T-helper 17 cell (primary cell): ENCODE measurements at regions not wholly inside any gene's neighbourhood (a gene's known extent, or its start where the extent isn't known, plus 50 kb on each side); places are given as distances from the start of the nearest gene placed in this dataset.
"Not testable (repeated sequence)": the region's sequence is repeated elsewhere in the genome, so short reads cannot be mapped to it uniquely, and the experiment has no call there.

Experiments used
- ATAC-seq: fragments of 150-1000 bp; cut with Tn5 transposase; 2 replicates; pipeline ENCODE4 v1.10.0; 2021; ENCODE audit warnings: mild to moderate bottlenecking, moderate library complexity
- DNase-seq, 3 donors: peaks; one replicate each; pipeline versions ENCODE4 v3.0.0 to v3.0.0-alpha.2; 2020 to 2021
- H3K9me3 ChIP-seq: one replicate; pipeline ENCODE4 v1.7.0; 2013; ENCODE audit warnings: low read length, mild to moderate bottlenecking; ENCODE audit not compliant: control insufficient read depth, poor library complexity, severe bottlenecking
- H3K27ac Mint-ChIP-seq: one replicate; pipeline ENCODE4 v1.8.0; 2022; ENCODE audit warnings: mild to moderate bottlenecking, moderate library complexity, mixed read lengths
- H3K27me3 Mint-ChIP-seq: one replicate; pipeline ENCODE4 v1.8.0; 2022; ENCODE audit warnings: mixed read lengths
- H3K36me3 Mint-ChIP-seq: one replicate; pipeline ENCODE4 v1.8.0; 2022; ENCODE audit warnings: low read depth, mixed read lengths
- H3K4me1 Mint-ChIP-seq: one replicate; pipeline ENCODE4 v1.8.0; 2022; ENCODE audit warnings: mild to moderate bottlenecking, mixed read lengths
- H3K4me3 Mint-ChIP-seq: one replicate; pipeline ENCODE4 v1.8.0; 2022; ENCODE audit warnings: mild to moderate bottlenecking, moderate library complexity, mixed read lengths

GRCh38 chr2:130263606-130264005, 65.4 kb upstream of the TUBA3E start:
- Mint-ChIP-seq H3K4me1 (no peaks in the 10 kb centered on the region), H3K36me3 (peaks cover 3% of the 10 kb centered on the region), H3K27ac (no peak overlapping the region), H3K27me3 (peaks cover 53% of the 10 kb centered on the region), H3K4me3 (no peak overlapping the region)
- DNase-seq (no peak), ATAC-seq (no peak)
- no peaks in the 10 kb centered on the region for H3K9me3 ChIP-seq

- Mint-ChIP-seq H3K27me3 (peaks cover 52% of the 10 kb centered on the region), H3K4me3 (no peak overlapping the region), H3K27ac (no peak overlapping the region), H3K4me1 (no peaks in the 10 kb centered on the region), H3K36me3 (peaks cover 3% of the 10 kb centered on the region)
- no peak for DNase-seq
- no peaks in the 10 kb centered on the region for H3K9me3 ChIP-seq
- ATAC-seq: no peak
These were observed 63.9 kb upstream of the TUBA3E start for GRCh38 chr2:130261970-130262760.

- ATAC-seq (no peak), DNase-seq (no peak)
- H3K36me3 Mint-ChIP-seq: peaks cover 3% of the 10 kb centered on the region
- H3K4me3 Mint-ChIP-seq: no peak overlapping the region
- peaks cover 49% of the 10 kb centered on the region for H3K27me3 Mint-ChIP-seq
- no peak overlapping the region for H3K27ac Mint-ChIP-seq
- no peaks in the 10 kb centered on the region for H3K9me3 ChIP-seq
- H3K4me1 Mint-ChIP-seq: no peaks in the 10 kb centered on the region
These were observed 62.9 kb upstream of the TUBA3E start for GRCh38 chr2:130261099-130261498.

GRCh38 chr2:130259594-130259993, 61.4 kb upstream of the TUBA3E start:
- no peak overlapping the region for H3K27ac Mint-ChIP-seq
- DNase-seq (no peak), ATAC-seq (no peak)
- no peaks in the 10 kb centered on the region for H3K4me1 Mint-ChIP-seq
- H3K36me3 Mint-ChIP-seq: peaks cover 5% of the 10 kb centered on the region
- peaks cover 57% of the 10 kb centered on the region for H3K27me3 Mint-ChIP-seq
- no peaks in the 10 kb centered on the region for H3K9me3 ChIP-seq
- H3K4me3 Mint-ChIP-seq: no peak overlapping the region

- ATAC-seq (no peak), DNase-seq (no peak)
- no peak overlapping the region for H3K4me3 Mint-ChIP-seq
- H3K4me1 Mint-ChIP-seq: no peaks in the 10 kb centered on the region
- no peak overlapping the region for H3K27ac Mint-ChIP-seq
- peaks cover 61% of the 10 kb centered on the region for H3K27me3 Mint-ChIP-seq
- H3K36me3 Mint-ChIP-seq: peaks cover 5% of the 10 kb centered on the region
- H3K9me3 ChIP-seq: no peaks in the 10 kb centered on the region
These were observed 60.1 kb upstream of the TUBA3E start for GRCh38 chr2:130258356-130258755.

- Mint-ChIP-seq H3K36me3 (peaks cover 2% of the 10 kb centered on the region), H3K27ac (no peak overlapping the region), H3K27me3 (peaks cover 65% of the 10 kb centered on the region), H3K4me3 (no peak overlapping the region), H3K4me1 (no peaks in the 10 kb centered on the region)
- ATAC-seq (no peak), DNase-seq (no peak)
- H3K9me3 ChIP-seq: no peaks in the 10 kb centered on the region
These were observed 54.8 kb upstream of the TUBA3E start for GRCh38 chr2:130252880-130253645.

- DNase-seq (no peak), ATAC-seq (no peak)
- no peaks in the 10 kb centered on the region for H3K4me1 Mint-ChIP-seq
- no peaks in the 10 kb centered on the region for H3K9me3 ChIP-seq
- no peak overlapping the region for H3K27ac Mint-ChIP-seq
- no peak overlapping the region for H3K4me3 Mint-ChIP-seq
- H3K27me3 Mint-ChIP-seq: peaks cover 68% of the 10 kb centered on the region
- peaks cover 2% of the 10 kb centered on the region for H3K36me3 Mint-ChIP-seq
These were observed 53.8 kb upstream of the TUBA3E start for GRCh38 chr2:130251873-130252620.

GRCh38 chr2:130251535-130251872, 53.3 kb upstream of the TUBA3E start:
- H3K4me1 Mint-ChIP-seq: no peaks in the 10 kb centered on the region
- ATAC-seq: no peak

GRCh38 chr2:130248355-130248754, 50.1 kb upstream of the TUBA3E start:
- H3K27me3 Mint-ChIP-seq: peaks cover 70% of the 10 kb centered on the region
- not testable (repeated sequence) for H3K4me3 Mint-ChIP-seq, H3K27ac Mint-ChIP-seq, H3K36me3 Mint-ChIP-seq, ATAC-seq, DNase-seq, H3K9me3 ChIP-seq, H3K4me1 Mint-ChIP-seq

More at GRCh38 chr2:130251535-130251872, 53.3 kb upstream of the TUBA3E start:
- peaks cover 74% of the 10 kb centered on the region for H3K27me3 Mint-ChIP-seq
- peaks cover 2% of the 10 kb centered on the region for H3K36me3 Mint-ChIP-seq
- no peak overlapping the region for H3K27ac Mint-ChIP-seq
- DNase-seq: no peak
- no peaks in the 10 kb centered on the region for H3K9me3 ChIP-seq
- H3K4me3 Mint-ChIP-seq: no peak overlapping the region
